ENCODE measurements at regions not wholly inside any gene's neighbourhood (a gene's known extent, or its start where the extent isn't known, plus 50 kb on each side); places are given as distances from the start of the nearest gene placed in this dataset.

- 53% methylated on average over 1 of the region's 1 CpG for WGBS
- no peak overlapping the region for H3K4ac ChIP-seq (ENCODE audit: low read depth in 1 of 2, low read length in 2 of 2)
- H2BK15ac ChIP-seq (ENCODE audit: low read depth, poor library complexity, severe bottlenecking), result no peak overlapping the region
- no peak overlapping the region for H3K4me2 ChIP-seq (ENCODE audit: low read length, poor library complexity, severe bottlenecking)
- H3K4me1 ChIP-seq (ENCODE audit: control insufficient read depth, insufficient read depth, low read depth, low read length), result no peaks in the 10 kb centered on the region
- no peak overlapping the region for H2BK5ac ChIP-seq (ENCODE audit: low read depth, low read length, poor library complexity, severe bottlenecking)
- H3K79me1 ChIP-seq (replicated peaks; ENCODE audit: low read length, poor library complexity, severe bottlenecking), result no peaks in the 10 kb centered on the region
- no peak overlapping the region for H4K91ac ChIP-seq (ENCODE audit: low read length)
- no peak for DNase-seq
- H3K23ac ChIP-seq (ENCODE audit: low read length in 2 of 2), result no peak overlapping the region
- H3K14ac ChIP-seq (ENCODE audit: low read length in 2 of 2), result no peak overlapping the region
- no peaks in the 10 kb centered on the region for H3K36me3 ChIP-seq (ENCODE audit: control insufficient read depth in 1 of 2, insufficient read depth in 2 of 2, low read depth in 1 of 2, low read length in 2 of 2)
- no peak overlapping the region for H3K4me3 ChIP-seq (ENCODE audit: insufficient read depth in 1 of 2, low read depth in 1 of 2, low read length in 2 of 2)
- no peak overlapping the region for H2BK120ac ChIP-seq (ENCODE audit: low read depth, low read length)
- H3K18ac ChIP-seq (ENCODE audit: low read depth in 1 of 2, low read length in 2 of 2), result no peak overlapping the region
- H3K9me3 ChIP-seq (ENCODE audit: control insufficient read depth, low read length), result peaks cover 4% of the 10 kb centered on the region
- H2AK5ac ChIP-seq (ENCODE audit: low read length, severe bottlenecking), result no peak overlapping the region
- H3K9ac ChIP-seq (ENCODE audit: low read length), result no peak overlapping the region
- H2BK12ac ChIP-seq (ENCODE audit: low read length in 2 of 2), result no peak overlapping the region
- no peaks in the 10 kb centered on the region for H3K27me3 ChIP-seq (ENCODE audit: control insufficient read depth in 1 of 2, insufficient read depth in 1 of 2, low read length in 2 of 2)
- H2AFZ ChIP-seq (ENCODE audit: low read depth, low read length), result no peak overlapping the region
- H4K8ac ChIP-seq (ENCODE audit: low read length), result no peak overlapping the region
- peak overlapping the region; percentile 17 for H3K27ac ChIP-seq (ENCODE audit: low read length, poor library complexity, severe bottlenecking)
Measured at GRCh38 chr5:12392246-12392645, 488.0 kb upstream of the CTNND2 start.

GRCh38 chr5:12385095-12385494 lies 480.8 kb upstream of the CTNND2 start:
- H4K91ac ChIP-seq (ENCODE audit: low read length), result no peak overlapping the region
- no peak overlapping the region for H3K27ac ChIP-seq (ENCODE audit: low read length, poor library complexity, severe bottlenecking)
- H3K9me3 ChIP-seq (ENCODE audit: control insufficient read depth, low read length), result peaks cover 26% of the 10 kb centered on the region
- H3K14ac ChIP-seq (ENCODE audit: low read length in 2 of 2), result no peak overlapping the region
- H4K8ac ChIP-seq (ENCODE audit: low read length), result no peak overlapping the region
- H3K4me3 ChIP-seq (ENCODE audit: insufficient read depth in 1 of 2, low read depth in 1 of 2, low read length in 2 of 2), result no peak overlapping the region
- no peaks in the 10 kb centered on the region for H3K79me1 ChIP-seq (replicated peaks; ENCODE audit: low read length, poor library complexity, severe bottlenecking)
- no peaks in the 10 kb centered on the region for H3K27me3 ChIP-seq (ENCODE audit: control insufficient read depth in 1 of 2, insufficient read depth in 1 of 2, low read length in 2 of 2)
- no peak overlapping the region for H3K9ac ChIP-seq (ENCODE audit: low read length)
- H3K4me1 ChIP-seq (ENCODE audit: control insufficient read depth, insufficient read depth, low read depth, low read length), result no peaks in the 10 kb centered on the region
- no peak overlapping the region for H3K4me2 ChIP-seq (ENCODE audit: low read length, poor library complexity, severe bottlenecking)
- WGBS, result 67% methylated on average over 1 of the region's 1 CpG
- H3K18ac ChIP-seq (ENCODE audit: low read depth in 1 of 2, low read length in 2 of 2), result no peak overlapping the region
- no peaks in the 10 kb centered on the region for H3K36me3 ChIP-seq (ENCODE audit: control insufficient read depth in 1 of 2, insufficient read depth in 2 of 2, low read depth in 1 of 2, low read length in 2 of 2)
- H3K4ac ChIP-seq (ENCODE audit: low read depth in 1 of 2, low read length in 2 of 2), result no peak overlapping the region
- H3K23ac ChIP-seq (ENCODE audit: low read length in 2 of 2), result no peak overlapping the region
- no peak overlapping the region for H2AFZ ChIP-seq (ENCODE audit: low read depth, low read length)
- H2BK5ac ChIP-seq (ENCODE audit: low read depth, low read length, poor library complexity, severe bottlenecking), result no peak overlapping the region
- no peak overlapping the region for H2BK15ac ChIP-seq (ENCODE audit: low read depth, poor library complexity, severe bottlenecking)
- no peak overlapping the region for H2BK12ac ChIP-seq (ENCODE audit: low read length in 2 of 2)
- DNase-seq, result no peak
- no peak overlapping the region for H2AK5ac ChIP-seq (ENCODE audit: low read length, severe bottlenecking)
- no peak overlapping the region for H2BK120ac ChIP-seq (ENCODE audit: low read depth, low read length)

DNA sequence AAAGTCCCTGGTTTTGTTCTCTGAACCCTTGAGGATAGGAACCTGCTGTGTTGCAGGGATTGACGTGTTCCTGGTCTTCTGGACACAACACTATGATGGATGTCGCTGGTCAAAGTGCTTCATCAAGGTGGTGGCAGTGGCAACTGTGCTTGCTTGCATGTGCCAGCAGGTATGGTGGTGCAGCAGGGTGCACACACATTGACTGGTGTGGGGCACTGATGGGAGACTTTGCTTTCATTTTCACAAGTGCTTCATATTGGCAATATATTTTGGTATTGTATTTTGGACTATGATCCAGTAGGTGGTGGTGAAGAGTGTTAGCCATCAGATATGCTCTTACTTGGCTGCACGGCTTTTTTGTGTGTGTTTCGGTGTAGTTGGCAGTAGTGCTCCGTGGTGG lies 479.8 kb upstream of the CTNND2 start:
- Histone ChIP-seq H3K23ac (ENCODE audit: low read length in 2 of 2) (no peak overlapping the region), H3K27me3 (ENCODE audit: control insufficient read depth in 1 of 2, insufficient read depth in 1 of 2, low read length in 2 of 2) (no peaks in the 10 kb centered on the region), H4K91ac (ENCODE audit: low read length) (no peak overlapping the region), H3K4me1 (ENCODE audit: control insufficient read depth, insufficient read depth, low read depth, low read length) (no peaks in the 10 kb centered on the region), H3K18ac (ENCODE audit: low read depth in 1 of 2, low read length in 2 of 2) (no peak overlapping the region), H3K9ac (ENCODE audit: low read length) (no peak overlapping the region), H3K79me1 (replicated peaks; ENCODE audit: low read length, poor library complexity, severe bottlenecking) (no peaks in the 10 kb centered on the region), H2BK5ac (ENCODE audit: low read depth, low read length, poor library complexity, severe bottlenecking) (no peak overlapping the region), H3K9me3 (ENCODE audit: control insufficient read depth, low read length) (peaks cover 26% of the 10 kb centered on the region), H2BK15ac (ENCODE audit: low read depth, poor library complexity, severe bottlenecking) (no peak overlapping the region), H2AK5ac (ENCODE audit: low read length, severe bottlenecking) (no peak overlapping the region), H3K36me3 (ENCODE audit: control insufficient read depth in 1 of 2, insufficient read depth in 2 of 2, low read depth in 1 of 2, low read length in 2 of 2) (no peaks in the 10 kb centered on the region), H2BK12ac (ENCODE audit: low read length in 2 of 2) (no peak overlapping the region), H3K4me2 (ENCODE audit: low read length, poor library complexity, severe bottlenecking) (no peak overlapping the region), H3K27ac (ENCODE audit: low read length, poor library complexity, severe bottlenecking) (no peak overlapping the region), H3K4me3 (ENCODE audit: insufficient read depth in 1 of 2, low read depth in 1 of 2, low read length in 2 of 2) (no peak overlapping the region), H4K8ac (ENCODE audit: low read length) (no peak overlapping the region), H3K4ac (ENCODE audit: low read depth in 1 of 2, low read length in 2 of 2) (no peak overlapping the region), H2AFZ (ENCODE audit: low read depth, low read length) (no peak overlapping the region), H2BK120ac (ENCODE audit: low read depth, low read length) (no peak overlapping the region), H3K14ac (ENCODE audit: low read length in 2 of 2) (no peak overlapping the region)
- WGBS, result 55% methylated on average over 5 of the region's 5 CpGs
- no peak for DNase-seq

DNA sequence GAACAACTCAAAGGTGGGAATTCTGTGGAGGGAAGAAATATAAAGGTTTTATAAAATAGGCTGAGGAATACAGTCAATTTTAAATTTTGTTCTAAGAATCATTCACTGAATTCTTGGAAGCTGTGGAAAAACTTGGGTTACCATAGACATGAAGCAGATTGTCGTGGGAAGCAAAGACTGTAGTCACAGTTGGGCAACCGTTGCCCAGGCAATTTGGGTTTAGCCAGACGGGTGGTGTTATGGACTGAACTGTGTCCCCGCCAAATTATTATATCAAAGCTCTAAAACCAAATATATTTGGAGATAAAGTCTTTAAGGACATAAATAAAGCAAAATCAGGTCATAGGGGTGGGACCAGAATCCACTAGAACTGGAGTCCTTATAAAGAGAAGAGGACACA lies 463.7 kb upstream of the CTNND2 start:
- no peaks in the 10 kb centered on the region for H3K79me1 ChIP-seq (replicated peaks; ENCODE audit: low read length, poor library complexity, severe bottlenecking)
- no peak overlapping the region for H2BK120ac ChIP-seq (ENCODE audit: low read depth, low read length)
- H3K27ac ChIP-seq (ENCODE audit: low read length, poor library complexity, severe bottlenecking), result no peak overlapping the region
- H2AK5ac ChIP-seq (ENCODE audit: low read length, severe bottlenecking), result no peak overlapping the region
- no peaks in the 10 kb centered on the region for H3K36me3 ChIP-seq (ENCODE audit: control insufficient read depth in 1 of 2, insufficient read depth in 2 of 2, low read depth in 1 of 2, low read length in 2 of 2)
- H3K9ac ChIP-seq (ENCODE audit: low read length), result no peak overlapping the region
- no peak overlapping the region for H2AFZ ChIP-seq (ENCODE audit: low read depth, low read length)
- H3K4me1 ChIP-seq (ENCODE audit: control insufficient read depth, insufficient read depth, low read depth, low read length), result no peaks in the 10 kb centered on the region
- H3K27me3 ChIP-seq (ENCODE audit: control insufficient read depth in 1 of 2, insufficient read depth in 1 of 2, low read length in 2 of 2), result no peaks in the 10 kb centered on the region
- no peak overlapping the region for H2BK5ac ChIP-seq (ENCODE audit: low read depth, low read length, poor library complexity, severe bottlenecking)
- no peak overlapping the region for H2BK15ac ChIP-seq (ENCODE audit: low read depth, poor library complexity, severe bottlenecking)
- H3K4me2 ChIP-seq (ENCODE audit: low read length, poor library complexity, severe bottlenecking), result no peak overlapping the region
- no peak overlapping the region for H3K23ac ChIP-seq (ENCODE audit: low read length in 2 of 2)
- H4K8ac ChIP-seq (ENCODE audit: low read length), result no peak overlapping the region
- H3K14ac ChIP-seq (ENCODE audit: low read length in 2 of 2), result no peak overlapping the region
- no peak overlapping the region for H3K4me3 ChIP-seq (ENCODE audit: insufficient read depth in 1 of 2, low read depth in 1 of 2, low read length in 2 of 2)
- H3K18ac ChIP-seq (ENCODE audit: low read depth in 1 of 2, low read length in 2 of 2), result no peak overlapping the region
- no peak for DNase-seq
- WGBS, result 38% methylated on average over 1 of the region's 4 CpGs
- H4K91ac ChIP-seq (ENCODE audit: low read length), result no peak overlapping the region
- no peak overlapping the region for H3K4ac ChIP-seq (ENCODE audit: low read depth in 1 of 2, low read length in 2 of 2)
- no peak overlapping the region for H2BK12ac ChIP-seq (ENCODE audit: low read length in 2 of 2)
- no peaks in the 10 kb centered on the region for H3K9me3 ChIP-seq (ENCODE audit: control insufficient read depth, low read length)

All from mesenchymal stem cell (in vitro differentiated cells and primary cell).